Mucosa of descending colon (tissue), 3 donors: ENCODE measurements at regions not wholly inside any gene's neighbourhood (a gene's known extent, or its start where the extent isn't known, plus 50 kb on each side); places are given as distances from the start of the nearest gene placed in this dataset.

ENCODE experiments used
- ATAC-seq: fragments of 200-7000 bp; cut with Tn5 transposase; one replicate; pipeline ENCODE4 v1.9.1; 2020; ENCODE audit warnings: mild to moderate bottlenecking, moderate library complexity
- DNase-seq, 3 donors: peaks; one replicate each; pipeline ENCODE4 v3.0.0-alpha.2; 2020
- H3K36me3 ChIP-seq: fragments of 200-600 bp; one replicate; pipeline ENCODE4 v1.8.0; 2021; ENCODE audit warnings: low read depth, mild to moderate bottlenecking
- H3K4me1 ChIP-seq: fragments of 200-600 bp; one replicate; pipeline ENCODE4 v1.8.0; 2021; ENCODE audit warnings: low read depth, mild to moderate bottlenecking
- H3K4me3 ChIP-seq: fragments of 200-600 bp; one replicate; pipeline ENCODE4 v1.8.0; 2021; ENCODE audit warnings: mild to moderate bottlenecking
- H3K9me3 ChIP-seq: fragments of 200-600 bp; one replicate; pipeline ENCODE4 v1.8.0; 2021; ENCODE audit warnings: mild to moderate bottlenecking
- CTCF ChIP-seq: fragments of 200-600 bp; IDR thresholded peaks from one replicate; pipeline ENCODE4 v1.8.0; 2022; ENCODE audit warnings: antibody characterized with exemption, mild to moderate bottlenecking
- intact Hi-C, 2 donors: fragments of 100-400 bp; cut with DNase I in 1 of 2; cut with micrococcal nuclease in 1 of 2; formaldehyde crosslinking; loops; one replicate each; pipeline versions ENCODE4 v1.11.0 to v1.11.1; 2022; cut with DNase I, micrococcal nuclease
- donor health status: DM: no; HTN: no; CAD: no; lungs with moderate emphysema.
- donor health status: DM: no; HTN: no; CAD: no.
- donor health status: DM: no; HTN: yes; CAD: no.

- no peak for ATAC-seq
- no peak overlapping the region for H3K4me3 ChIP-seq
- intact Hi-C loops = no loop called here
- no peaks in the 10 kb centered on the region for H3K4me1 ChIP-seq
- DNase-seq = no peak
- no peaks in the 10 kb centered on the region for H3K36me3 ChIP-seq
- no peak for TF ChIP-seq CTCF
- H3K9me3 ChIP-seq = no peaks in the 10 kb centered on the region
Measured at GRCh38 chr5:82991678-82992323, 85.4 kb downstream of the TMEM167A start.

- no peak for DNase-seq
- Histone ChIP-seq H3K4me1 (no peaks in the 10 kb centered on the region), H3K4me3 (no peak overlapping the region), H3K36me3 (no peaks in the 10 kb centered on the region), H3K9me3 (no peaks in the 10 kb centered on the region)
- TF ChIP-seq CTCF = no peak
- ATAC-seq = no peak
- intact Hi-C loops = no loop called here
Measured at GRCh38 chr5:82991059-82991458, 86.1 kb downstream of the TMEM167A start.

GRCh38 chr5:82987188-82987587, 90.0 kb downstream of the TMEM167A start:
- intact Hi-C loops = no loop called here
- ATAC-seq (no peak), DNase-seq (no peak)

GRCh38 chr5:82986404-82986803, 90.8 kb downstream of the TMEM167A start:
- no peak overlapping the region for H3K4me3 ChIP-seq
- no peak for TF ChIP-seq CTCF
- intact Hi-C loops = no loop called here
- no peak for ATAC-seq
- no peaks in the 10 kb centered on the region for H3K4me1 ChIP-seq
- H3K9me3 ChIP-seq = no peaks in the 10 kb centered on the region
- no peaks in the 10 kb centered on the region for H3K36me3 ChIP-seq
- DNase-seq = no peak

More at GRCh38 chr5:82987188-82987587, 90.0 kb downstream of the TMEM167A start:
- no peaks in the 10 kb centered on the region for H3K36me3 ChIP-seq
- no peaks in the 10 kb centered on the region for H3K9me3 ChIP-seq
- no peak for TF ChIP-seq CTCF
- H3K4me3 ChIP-seq = no peak overlapping the region
- no peaks in the 10 kb centered on the region for H3K4me1 ChIP-seq

- H3K36me3 ChIP-seq = no peaks in the 10 kb centered on the region
- no peak overlapping the region for H3K4me3 ChIP-seq
- TF ChIP-seq CTCF = no peak
- DNase-seq (no peak), ATAC-seq (no peak)
- no peaks in the 10 kb centered on the region for H3K9me3 ChIP-seq
- H3K4me1 ChIP-seq = no peaks in the 10 kb centered on the region
- intact Hi-C loops = no loop called here
Measured at GRCh38 chr5:82985763-82986162, 91.4 kb downstream of the TMEM167A start.
